ENCODE measurements at regions not wholly inside any gene's neighbourhood (a gene's known extent, or its start where the extent isn't known, plus 50 kb on each side); places are given as distances from the start of the nearest gene placed in this dataset.

- no peak overlapping the region for H3K9ac ChIP-seq
- no peaks in the 10 kb centered on the region for H3K27me3 ChIP-seq (ENCODE audit: control insufficient read depth, insufficient read depth, low read length)
- H2AFZ ChIP-seq, result no peak overlapping the region
- H3K9me3 ChIP-seq (ENCODE audit: control insufficient read depth, low read length), result no peaks in the 10 kb centered on the region
- no peaks in the 10 kb centered on the region for H3K79me2 ChIP-seq
- no peak overlapping the region for H3K4me3 ChIP-seq (ENCODE audit: low read depth, low read length)
- H3K4me2 ChIP-seq (ENCODE audit: low read length), result no peak overlapping the region
- no peaks in the 10 kb centered on the region for H3K4me1 ChIP-seq
- no peak for TF ChIP-seq CTCF (IDR thresholded peaks at IDR 0.05)
- H3K36me3 ChIP-seq (ENCODE audit: control insufficient read depth, insufficient read depth, low read length), result no peaks in the 10 kb centered on the region
- no peak overlapping the region for H3K27ac ChIP-seq
Measured at GRCh38 chr1:232386294-232386693, 243.6 kb downstream of the SIPA1L2 start.

- Histone ChIP-seq H3K4me1 (no peaks in the 10 kb centered on the region), H3K9ac (no peak overlapping the region), H3K27me3 (ENCODE audit: control insufficient read depth, insufficient read depth, low read length) (no peaks in the 10 kb centered on the region), H3K9me3 (ENCODE audit: control insufficient read depth, low read length) (no peaks in the 10 kb centered on the region), H3K4me2 (ENCODE audit: low read length) (no peak overlapping the region), H3K27ac (no peak overlapping the region), H2AFZ (no peak overlapping the region), H3K4me3 (ENCODE audit: low read depth, low read length) (no peak overlapping the region), H3K36me3 (ENCODE audit: control insufficient read depth, insufficient read depth, low read length) (no peaks in the 10 kb centered on the region), H3K79me2 (no peaks in the 10 kb centered on the region)
- no peak for TF ChIP-seq CTCF (IDR thresholded peaks at IDR 0.05)
Measured at GRCh38 chr1:232385221-232385620, 244.7 kb downstream of the SIPA1L2 start.

- TF ChIP-seq CTCF (IDR thresholded peaks at IDR 0.05), result no peak
- H3K79me2 ChIP-seq, result no peaks in the 10 kb centered on the region
- H3K27ac ChIP-seq, result no peak overlapping the region
- H3K4me1 ChIP-seq, result no peaks in the 10 kb centered on the region
- H3K9me3 ChIP-seq (ENCODE audit: control insufficient read depth, low read length), result no peaks in the 10 kb centered on the region
- H3K9ac ChIP-seq, result no peak overlapping the region
- H3K36me3 ChIP-seq (ENCODE audit: control insufficient read depth, insufficient read depth, low read length), result no peaks in the 10 kb centered on the region
- H3K27me3 ChIP-seq (ENCODE audit: control insufficient read depth, insufficient read depth, low read length), result no peaks in the 10 kb centered on the region
- no peak overlapping the region for H3K4me3 ChIP-seq (ENCODE audit: low read depth, low read length)
- no peak overlapping the region for H3K4me2 ChIP-seq (ENCODE audit: low read length)
- no peak overlapping the region for H2AFZ ChIP-seq
Measured at GRCh38 chr1:232384171-232384883, 245.6 kb downstream of the SIPA1L2 start.

- Histone ChIP-seq H3K27me3 (ENCODE audit: control insufficient read depth, insufficient read depth, low read length) (no peaks in the 10 kb centered on the region), H3K4me2 (ENCODE audit: low read length) (no peak overlapping the region), H3K36me3 (ENCODE audit: control insufficient read depth, insufficient read depth, low read length) (no peaks in the 10 kb centered on the region), H2AFZ (no peak overlapping the region), H3K79me2 (no peaks in the 10 kb centered on the region), H3K4me1 (no peaks in the 10 kb centered on the region), H3K9ac (no peak overlapping the region), H3K9me3 (ENCODE audit: control insufficient read depth, low read length) (no peaks in the 10 kb centered on the region), H3K4me3 (ENCODE audit: low read depth, low read length) (no peak overlapping the region), H3K27ac (no peak overlapping the region)
- no peak for TF ChIP-seq CTCF (IDR thresholded peaks at IDR 0.05)
Measured at GRCh38 chr1:232383455-232384123, 246.3 kb downstream of the SIPA1L2 start.

- H3K27me3 ChIP-seq (ENCODE audit: control insufficient read depth, insufficient read depth, low read length), result no peaks in the 10 kb centered on the region
- no peak overlapping the region for H2AFZ ChIP-seq
- H3K36me3 ChIP-seq (ENCODE audit: control insufficient read depth, insufficient read depth, low read length), result no peaks in the 10 kb centered on the region
- H3K79me2 ChIP-seq, result no peaks in the 10 kb centered on the region
- no peak overlapping the region for H3K27ac ChIP-seq
- H3K9ac ChIP-seq, result no peak overlapping the region
- H3K4me3 ChIP-seq (ENCODE audit: low read depth, low read length), result no peak overlapping the region
- H3K4me2 ChIP-seq (ENCODE audit: low read length), result no peak overlapping the region
- no peaks in the 10 kb centered on the region for H3K4me1 ChIP-seq
- no peaks in the 10 kb centered on the region for H3K9me3 ChIP-seq (ENCODE audit: control insufficient read depth, low read length)
- TF ChIP-seq CTCF (IDR thresholded peaks at IDR 0.05), result no peak
Measured at GRCh38 chr1:232382671-232383070, 247.3 kb downstream of the SIPA1L2 start.
